Activated T-helper 1 cell treated with Interleukin-2 at 50 U/mL for 16 hours (primary cell): ENCODE measurements at regions not wholly inside any gene's neighbourhood (a gene's known extent, or its start where the extent isn't known, plus 50 kb on each side); places are given as distances from the start of the nearest gene placed in this dataset.
"Not testable (repeated sequence)": the region's sequence is repeated elsewhere in the genome, so short reads cannot be mapped to it uniquely, and the experiment has no call there.

Experiments used
- DNase-seq: peaks from one replicate; pipeline ENCODE4 v3.0.0-alpha.2; 2020; ENCODE audit warnings: low read depth

DNA sequence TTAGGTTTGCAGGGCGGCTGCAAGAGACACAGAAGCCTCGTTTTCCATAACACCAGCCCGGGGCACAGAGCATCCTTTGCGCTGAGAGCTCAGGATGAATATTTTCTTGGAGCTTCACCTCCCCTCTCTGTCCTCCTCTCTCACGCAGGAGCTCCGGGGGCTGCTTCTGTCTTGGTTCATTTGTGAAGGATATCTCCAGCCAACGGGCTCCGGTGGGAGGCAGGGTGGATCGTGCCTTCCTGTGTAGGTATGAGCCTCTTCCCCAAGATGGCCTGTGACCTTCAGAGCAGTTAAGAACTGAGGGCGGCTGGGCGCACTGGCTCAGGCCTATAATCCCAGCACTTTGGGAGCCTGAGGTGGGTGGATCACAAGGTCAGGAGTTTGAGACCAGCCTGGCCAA lies 319.0 kb upstream of the C1orf174 start:
- DNase-seq = no peak

DNA sequence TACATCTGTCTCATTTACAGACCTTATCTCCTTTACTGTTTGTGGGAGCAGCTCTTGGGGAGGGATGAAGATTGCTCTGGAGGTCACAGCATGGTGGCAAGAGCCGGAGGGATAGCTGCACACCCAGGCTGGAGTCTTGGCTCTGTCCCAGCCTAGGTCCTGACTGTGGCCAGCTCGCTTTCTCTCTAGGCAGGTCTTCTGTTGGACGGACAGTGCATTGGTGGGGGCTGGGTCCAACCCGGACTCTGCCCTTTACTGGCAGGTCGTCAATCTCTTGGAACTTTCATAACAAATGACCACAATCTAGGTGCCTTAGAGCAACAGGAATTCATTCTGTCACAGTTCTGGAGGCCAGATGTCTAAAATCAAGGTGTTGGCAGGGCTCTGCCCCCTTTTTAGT lies 319.8 kb upstream of the C1orf174 start:
- no peak for DNase-seq

DNA sequence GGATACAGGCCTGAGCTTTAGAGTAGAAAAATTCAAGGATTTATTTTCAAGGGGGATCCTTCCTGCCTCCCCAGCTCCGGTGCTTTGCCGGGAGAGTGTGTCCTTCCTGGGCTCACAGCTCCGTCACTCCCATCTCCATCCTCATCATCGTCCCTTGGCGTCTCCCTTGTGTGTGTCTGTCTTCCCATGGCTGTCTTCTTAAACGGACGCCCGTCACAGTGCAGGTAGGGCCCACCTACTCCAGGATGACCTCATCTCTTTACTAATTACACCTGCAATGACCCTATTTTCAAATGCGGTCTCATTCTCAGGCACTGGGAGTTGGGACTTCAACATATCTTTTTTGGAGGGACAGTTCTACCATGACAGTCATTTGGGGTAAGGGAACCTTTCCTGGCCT lies 320.3 kb upstream of the C1orf174 start:
- DNase-seq = no peak

DNA sequence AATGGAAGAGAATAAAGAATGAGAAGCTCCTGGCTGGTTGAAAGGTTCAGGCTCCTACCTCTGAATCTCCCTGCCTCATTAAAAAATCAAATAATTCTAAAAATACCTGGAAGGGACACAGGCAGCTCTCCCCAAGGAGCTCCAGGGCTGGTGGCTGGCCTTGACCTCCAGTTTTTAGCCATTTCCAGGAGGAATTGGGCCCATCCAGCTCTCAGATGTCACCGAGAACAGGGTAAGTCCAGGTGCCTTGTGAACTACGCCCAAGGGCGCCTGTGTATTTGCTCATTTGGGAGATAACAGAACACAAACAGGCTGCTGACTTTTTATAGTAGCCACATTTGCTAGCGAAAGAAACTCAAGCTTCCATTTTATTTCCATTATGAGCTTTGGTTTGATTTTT lies 321.0 kb upstream of the C1orf174 start:
- DNase-seq = no peak

DNA sequence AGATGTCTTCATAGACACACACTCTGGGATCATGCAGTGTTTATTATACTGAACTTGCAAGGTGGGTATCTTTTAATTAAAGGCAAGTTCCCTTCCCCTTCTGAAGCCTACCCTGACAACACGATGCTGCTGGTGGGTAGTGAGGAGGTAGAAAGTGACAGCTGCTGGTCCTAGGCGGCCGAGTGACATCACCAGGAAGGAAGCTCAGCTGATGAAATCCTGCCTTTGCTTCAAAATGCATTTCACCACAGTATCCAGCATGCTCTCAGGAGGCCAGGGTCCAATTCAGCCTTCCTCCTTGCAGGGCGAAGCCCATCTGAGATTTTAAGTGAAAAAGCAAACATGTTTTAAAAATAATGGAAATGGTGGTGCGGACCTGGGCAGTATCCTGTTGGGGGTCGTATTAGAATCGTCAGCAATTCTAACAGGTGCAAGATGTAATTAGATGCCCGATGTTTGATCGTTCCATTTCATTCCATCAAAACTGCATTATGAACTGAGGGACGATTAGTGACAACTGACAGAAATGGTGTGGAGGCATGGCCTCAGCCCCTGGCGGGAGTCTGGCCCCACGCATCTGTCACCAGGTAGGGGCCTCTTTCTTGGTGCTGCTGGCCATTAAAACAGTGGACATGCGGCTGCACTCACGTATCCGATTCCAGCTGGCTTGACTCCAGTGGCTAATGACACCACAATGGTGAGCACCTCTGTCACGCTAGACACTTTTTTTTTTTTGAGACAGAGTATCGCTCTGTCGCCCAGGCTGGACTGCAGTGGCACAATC lies 324.8 kb upstream of the C1orf174 start:
- no peak for DNase-seq

DNA sequence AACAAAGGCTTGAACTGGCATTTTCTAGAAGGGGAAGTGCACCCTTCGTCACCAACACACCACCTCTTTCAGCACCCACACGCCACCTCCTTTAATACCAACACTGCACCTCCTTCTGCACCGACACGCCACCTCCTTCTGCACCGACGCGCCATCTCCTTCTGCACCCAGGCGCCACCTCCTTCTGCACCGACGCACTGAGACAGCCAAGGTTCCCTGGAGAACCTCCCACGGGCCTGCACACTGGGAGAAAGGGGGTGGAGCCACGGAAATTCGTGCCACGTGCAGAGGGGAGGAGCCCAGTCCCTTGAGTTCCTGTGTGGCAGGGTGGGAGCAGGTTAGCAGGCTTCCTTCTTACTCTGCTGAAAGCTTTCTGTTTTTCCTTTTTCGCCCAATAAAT lies 327.9 kb upstream of the C1orf174 start:
- DNase-seq = no peak

DNA sequence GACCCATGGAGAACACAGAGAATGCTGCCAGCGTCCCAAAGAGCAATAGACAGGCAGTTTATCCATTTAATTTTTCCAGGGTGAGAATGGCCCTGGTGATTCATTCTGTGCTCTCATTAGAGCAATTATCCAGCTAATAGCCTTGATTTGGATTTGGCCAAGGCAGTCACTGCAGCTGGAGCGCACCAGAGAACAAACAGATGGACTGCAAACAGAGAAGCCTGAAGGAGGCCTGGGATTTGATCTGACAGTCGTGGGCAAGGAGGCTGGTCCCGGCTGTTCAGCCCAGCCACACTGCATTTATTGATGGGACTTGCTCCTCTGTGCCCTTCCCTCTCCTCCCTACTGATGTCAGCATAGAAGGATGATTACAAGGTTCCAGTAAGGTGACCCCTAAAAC lies 353.9 kb upstream of the C1orf174 start:
- no peak for DNase-seq

DNA sequence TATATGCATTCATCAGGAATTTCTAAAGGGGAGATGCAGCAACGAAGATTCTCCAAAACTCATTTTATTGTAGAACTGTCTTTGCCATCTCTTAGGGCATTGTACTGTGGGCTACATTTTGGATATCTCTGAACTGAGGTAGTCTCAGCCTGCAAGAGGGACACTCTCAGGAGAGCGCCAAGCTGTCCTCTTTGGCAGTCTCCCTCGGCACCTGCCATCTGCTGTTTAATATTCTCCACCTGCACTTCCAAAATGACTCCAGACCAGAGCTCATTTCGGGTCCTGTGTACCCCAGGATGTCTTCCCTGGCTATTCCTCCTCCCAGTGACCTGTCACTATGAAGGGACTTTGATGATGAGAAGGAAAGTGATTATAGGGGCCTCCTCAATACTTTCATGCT lies 356.3 kb upstream of the C1orf174 start:
- no peak for DNase-seq

DNA sequence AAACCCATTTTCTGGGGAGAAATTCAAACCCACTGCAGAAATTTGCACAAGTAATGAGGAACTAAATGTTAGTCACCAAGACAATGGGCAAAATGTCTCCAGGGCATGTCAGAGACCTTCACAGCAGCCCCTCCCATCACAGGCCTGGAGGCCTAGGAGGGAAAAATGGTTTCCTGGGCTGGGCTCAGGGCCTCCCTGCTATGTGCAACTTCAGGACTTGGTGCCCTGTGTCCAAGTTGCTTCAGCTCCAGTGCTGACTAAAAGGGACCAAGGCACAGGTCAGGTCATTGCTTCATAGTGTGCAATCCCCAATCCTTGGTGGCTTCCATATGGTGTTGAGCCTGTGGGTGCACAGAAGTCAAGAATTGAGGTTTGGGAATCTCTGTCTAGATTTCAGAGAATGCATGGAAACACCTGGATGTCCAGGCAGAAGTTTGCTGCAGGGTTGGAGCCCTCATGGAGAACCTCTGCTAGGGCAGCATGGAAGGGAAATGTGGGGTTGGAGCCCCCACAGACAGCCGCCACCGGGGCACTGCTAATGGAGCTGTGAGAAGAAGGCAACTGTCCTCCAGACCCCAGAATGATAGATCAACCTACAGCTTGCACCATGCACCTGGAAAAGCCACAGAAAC lies 358.2 kb upstream of the C1orf174 start:
- DNase-seq = not testable (repeated sequence)

DNA sequence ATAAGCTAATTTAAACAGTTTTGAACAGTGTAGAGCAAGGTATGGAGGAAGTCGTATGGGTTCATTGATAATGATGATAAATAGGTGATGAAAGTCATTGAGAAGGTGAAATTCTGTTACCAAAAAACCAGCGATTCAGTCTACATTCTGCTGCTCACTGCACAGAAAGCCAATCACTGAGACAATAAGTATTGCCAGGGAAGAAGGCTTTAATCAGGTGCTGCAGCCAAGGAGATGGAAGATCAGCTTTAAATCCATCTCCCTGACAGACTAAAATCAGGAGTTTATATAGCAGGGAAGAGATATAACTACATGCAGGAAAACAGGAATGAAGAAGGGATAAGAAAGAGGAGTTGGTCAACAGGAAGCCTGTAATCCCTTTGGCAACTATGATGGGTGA lies 361.3 kb upstream of the C1orf174 start:
- DNase-seq = no peak

DNA sequence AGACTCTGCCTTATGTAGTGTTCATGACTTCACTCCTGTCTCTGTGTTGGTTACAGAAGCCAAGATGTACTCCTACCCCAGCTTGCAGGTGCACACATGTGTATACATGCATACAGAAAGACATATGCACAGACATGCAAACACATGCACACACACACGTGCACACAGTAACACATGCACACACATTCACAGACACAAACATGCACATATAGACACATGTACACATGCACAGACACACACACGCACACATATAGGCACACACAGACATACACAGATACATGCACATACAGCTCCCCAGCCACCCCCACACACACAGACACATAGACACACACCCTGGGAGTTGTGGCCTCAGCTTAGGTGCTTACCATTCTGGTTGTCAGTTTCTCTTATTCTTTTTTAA lies 362.6 kb upstream of the C1orf174 start:
- DNase-seq = no peak

DNA sequence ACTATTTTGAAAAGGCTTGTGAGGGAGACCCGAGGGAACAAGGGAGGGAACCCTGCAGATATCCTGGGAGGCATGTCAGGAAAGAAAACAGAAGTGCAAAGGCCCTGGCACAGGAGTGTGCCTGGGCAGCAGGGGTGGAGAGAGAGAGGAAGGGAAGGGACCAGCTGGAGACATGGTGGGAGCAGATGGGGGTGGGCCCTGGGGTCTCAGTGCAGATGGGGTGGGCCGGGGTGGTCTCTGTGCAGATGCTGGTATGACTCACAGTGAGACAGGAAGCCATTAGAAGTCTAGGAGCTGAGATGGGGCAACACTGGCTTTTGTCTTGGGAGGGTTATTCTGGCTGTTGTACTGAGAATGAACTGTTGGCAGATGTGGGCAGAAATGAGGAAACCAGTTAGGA lies 363.6 kb upstream of the C1orf174 start:
- no peak for DNase-seq

DNA sequence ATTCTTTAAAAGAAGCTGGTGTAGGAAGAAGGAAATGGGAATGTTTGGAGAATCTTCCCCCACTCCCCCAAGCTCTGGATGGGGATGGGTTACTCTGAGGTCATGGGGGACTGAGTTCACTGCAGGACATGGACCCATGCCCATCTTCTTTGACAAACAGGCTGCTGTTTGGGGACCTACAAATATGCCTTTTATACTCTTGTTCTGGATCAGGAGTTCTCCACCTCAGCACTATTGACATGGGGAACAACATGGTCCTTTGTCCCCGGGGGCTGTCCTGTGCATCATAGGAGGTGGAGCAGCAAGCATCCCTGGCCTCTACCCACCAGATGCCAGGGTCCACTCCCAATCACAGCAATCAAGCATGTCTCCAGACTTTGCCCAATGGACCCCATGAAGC lies 365.8 kb upstream of the C1orf174 start:
- DNase-seq = no peak

DNA sequence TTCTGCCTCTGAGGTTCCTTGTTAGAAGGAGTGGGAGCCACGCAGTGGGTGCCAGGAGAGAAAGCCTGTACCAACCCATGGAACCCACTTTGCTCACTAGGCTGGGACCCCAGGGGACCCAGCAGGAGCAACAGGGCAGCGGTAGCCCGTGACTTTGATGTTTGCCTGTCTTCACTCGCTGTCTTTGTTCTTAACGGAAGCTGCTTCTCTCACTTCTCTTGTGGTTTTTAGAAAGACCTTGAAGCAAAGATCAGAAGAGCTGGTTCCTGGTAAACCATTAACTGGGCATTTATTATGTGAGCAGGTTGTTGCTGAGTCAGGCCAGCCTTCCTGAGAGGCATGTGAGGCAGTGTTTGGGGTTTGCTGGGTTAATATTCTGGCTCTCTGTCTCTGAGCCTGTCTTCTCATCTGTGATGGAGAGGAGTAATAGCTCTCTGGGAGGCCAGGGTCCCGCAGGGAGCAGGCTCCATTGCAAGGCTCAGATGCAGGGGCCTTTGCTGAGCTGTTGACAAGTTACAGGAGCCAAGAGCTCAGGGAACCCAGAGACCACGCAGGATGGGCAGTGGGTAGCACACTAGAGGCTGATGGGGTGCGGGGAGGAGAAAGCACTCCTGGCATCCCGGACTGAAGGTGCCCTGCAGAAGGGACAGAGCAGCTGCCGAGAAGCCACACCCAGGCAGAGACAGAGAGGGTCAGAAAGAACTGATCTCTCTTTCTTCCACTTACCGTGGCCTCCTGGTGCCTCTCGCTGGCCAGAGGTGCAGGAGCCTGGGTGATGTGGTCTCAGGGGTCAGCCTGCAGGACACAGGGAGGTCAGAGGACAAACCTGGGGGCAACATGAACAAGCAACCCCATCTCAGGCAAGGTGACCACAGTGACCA lies 367.5 kb upstream of the C1orf174 start:
- DNase-seq = no peak

DNA sequence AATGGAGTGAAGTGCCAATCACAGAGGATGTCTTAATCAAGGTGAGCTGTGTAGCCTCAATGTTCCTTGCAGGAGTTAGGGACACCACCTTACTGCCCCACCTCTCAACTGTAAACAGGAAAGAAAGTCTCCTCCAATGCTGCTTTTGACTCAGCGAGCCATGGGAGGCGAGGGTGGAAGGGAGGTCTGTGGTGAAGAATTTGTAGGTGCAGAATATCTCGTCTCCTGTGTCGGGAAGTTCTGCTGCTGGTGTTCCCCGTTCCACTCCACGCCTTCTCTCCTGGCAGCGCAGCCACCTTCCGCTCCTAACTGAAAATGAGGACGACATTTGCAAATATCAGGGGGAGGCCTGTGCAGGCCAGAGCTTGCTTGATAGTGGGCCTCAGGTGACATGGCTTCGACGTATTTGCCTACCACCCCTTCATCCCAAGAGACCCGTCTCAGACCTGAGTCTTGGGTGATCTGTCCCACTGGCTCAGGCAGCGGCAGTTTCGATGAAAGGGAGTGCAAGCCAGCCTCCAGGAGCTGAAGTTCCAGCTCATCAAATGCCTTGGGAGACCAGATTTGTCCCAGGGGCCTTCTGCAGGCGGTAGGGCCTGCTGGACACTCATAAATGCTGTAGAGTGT lies 368.3 kb upstream of the C1orf174 start:
- DNase-seq = no peak

DNA sequence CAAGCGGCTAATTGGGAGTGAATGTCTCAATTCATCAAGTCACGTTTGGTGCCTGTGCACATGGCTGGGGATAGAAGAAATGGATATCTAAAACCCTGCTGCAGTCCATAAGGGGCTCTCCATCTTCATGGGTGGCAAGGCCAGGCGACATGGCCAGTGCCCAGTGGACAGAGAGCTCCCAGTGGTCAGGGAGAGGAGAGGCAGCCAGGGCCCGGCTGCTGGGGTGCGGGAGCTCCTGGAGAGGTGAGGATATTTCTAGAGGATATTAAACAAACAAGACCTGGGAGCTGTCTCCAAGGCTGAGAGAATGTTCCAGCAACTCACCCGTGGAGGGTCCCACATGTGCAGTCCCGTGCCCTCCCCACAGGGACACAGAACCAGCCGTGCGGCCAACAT lies 368.8 kb upstream of the C1orf174 start:
- DNase-seq = no peak

DNA sequence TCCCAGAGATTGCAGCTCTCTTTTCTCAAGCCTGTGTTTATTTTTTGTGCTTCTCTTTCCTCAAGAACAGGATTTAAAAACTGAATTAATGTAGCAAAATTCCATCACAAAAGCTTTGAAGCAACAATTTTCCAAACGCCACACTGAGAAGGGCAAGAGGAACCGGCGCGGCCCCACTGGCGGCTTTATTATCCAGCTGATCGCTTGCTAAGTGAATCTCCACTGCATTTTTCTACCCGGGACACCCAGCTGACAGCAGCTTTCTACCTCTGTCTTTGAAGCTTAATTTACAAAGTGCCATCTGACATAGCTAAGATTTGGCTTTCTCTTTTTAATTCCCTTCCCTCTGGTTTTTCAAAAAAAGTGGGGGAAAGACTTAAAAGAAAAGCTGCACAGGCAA lies 369.3 kb upstream of the C1orf174 start:
- DNase-seq = no peak

DNA sequence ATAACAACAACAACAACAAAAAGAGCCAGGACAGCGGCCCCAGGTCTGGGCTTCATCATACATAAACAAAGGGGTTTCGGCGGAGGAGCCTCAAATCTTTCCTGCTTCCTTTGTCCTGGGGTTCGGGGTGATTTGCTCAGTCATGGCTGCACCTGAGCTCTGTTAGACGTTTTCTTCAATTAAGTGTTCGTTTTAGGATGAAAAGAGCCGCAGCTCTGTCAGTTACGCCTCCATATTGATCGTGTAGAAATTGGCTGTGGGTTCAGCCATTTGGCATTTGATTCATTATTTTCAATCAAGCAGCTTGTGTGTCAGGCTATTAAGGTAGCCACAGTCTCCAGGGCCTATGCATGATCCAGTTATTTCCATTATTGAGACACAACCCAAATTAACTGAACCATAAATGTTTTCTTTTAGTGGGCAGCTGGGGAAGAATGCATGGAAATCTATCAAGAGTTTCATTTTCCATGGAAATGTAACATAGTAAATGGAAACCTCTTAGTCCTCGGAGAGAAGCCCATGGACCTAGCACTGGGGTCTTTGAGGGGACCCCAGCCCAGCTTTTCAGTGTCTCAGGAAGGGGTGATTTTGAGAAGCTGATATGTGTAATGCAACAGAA lies 370.0 kb upstream of the C1orf174 start:
- DNase-seq = no peak

DNA sequence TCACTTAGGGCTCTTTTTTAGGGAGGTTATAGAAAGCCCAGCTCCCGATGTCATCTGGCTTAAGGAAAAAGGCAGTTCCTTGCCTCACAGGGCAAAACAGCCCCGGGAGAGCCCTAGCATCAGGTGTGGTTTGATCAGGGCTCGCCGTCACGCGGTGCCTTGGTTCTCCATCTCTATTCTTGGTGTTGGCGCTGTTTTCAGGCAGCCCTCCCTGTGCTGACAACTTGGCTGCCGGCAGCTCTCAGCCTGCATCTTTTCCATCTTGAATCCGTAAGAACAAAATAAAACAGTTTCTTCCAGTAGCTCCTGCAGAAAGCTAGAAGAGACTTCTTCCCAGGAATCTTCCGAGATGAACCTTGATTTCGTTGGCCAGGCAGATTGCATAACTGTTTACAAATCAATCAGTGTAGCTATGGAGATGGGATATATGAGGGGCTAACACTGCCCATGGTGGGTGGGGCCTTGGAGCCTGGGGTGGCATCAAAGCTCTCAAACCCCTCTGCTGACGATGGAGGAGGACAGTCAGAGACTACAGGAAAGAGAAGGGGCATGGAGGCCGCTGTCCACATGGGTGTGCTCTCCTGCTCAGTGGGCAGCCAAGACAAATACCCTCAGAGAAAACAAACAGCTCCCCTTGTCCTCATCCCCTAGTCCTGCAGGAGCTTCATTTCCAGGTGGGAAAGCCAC lies 370.7 kb upstream of the C1orf174 start:
- no peak for DNase-seq

DNA sequence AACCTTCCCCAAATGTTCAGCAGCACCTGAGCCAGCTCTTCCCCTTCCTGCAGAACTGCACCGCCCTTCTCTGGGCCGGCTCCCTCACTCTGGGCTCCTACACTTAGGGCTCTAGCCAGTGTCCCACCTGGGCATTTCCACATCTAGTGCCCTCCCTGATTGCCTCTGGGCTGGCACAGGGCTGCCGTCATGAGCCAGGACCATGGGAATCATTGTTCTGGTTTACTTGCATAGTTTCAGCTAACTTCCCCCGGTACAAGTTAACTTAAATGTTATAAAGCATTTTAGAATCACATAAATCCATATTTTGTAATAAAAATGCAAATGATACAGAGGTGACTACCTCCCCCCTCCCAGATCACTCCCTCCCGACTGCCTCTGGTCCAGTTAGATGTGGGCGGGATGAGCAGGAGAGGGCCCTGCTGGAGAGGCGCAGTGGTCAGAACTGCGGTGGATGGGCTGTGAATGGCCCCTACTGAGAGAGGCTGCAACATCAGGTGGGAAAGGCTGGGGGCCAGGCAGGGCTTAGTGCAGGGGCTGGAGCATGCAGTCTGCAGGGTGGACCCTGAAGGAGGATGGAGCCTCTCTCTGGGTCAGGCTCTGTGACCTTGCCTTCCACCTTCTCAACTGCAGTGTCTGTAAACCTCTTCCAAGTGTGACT lies 371.4 kb upstream of the C1orf174 start:
- no peak for DNase-seq

DNA sequence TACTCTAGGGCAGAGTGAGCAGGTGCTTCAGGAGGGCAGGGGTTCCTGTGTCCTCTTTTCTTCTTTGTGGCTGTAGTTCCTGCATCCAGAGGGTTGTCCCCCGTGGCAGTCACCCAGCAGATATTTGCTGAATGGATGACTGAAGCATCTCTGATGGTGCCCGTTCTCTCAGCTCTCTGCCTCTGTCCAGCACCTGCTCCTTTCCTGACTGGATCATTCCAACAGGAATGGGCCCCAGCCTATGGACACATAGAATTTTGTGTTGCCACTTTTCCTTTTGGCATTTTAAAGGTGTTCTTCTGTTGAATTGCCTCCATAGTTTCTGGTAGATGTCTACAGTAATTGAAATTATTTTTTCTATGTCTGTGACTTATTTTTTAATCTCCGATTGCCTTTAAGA lies 372.5 kb upstream of the C1orf174 start:
- DNase-seq = no peak
